HG03354 (cell line): ENCODE measurements at regions not wholly inside any gene's neighbourhood (a gene's known extent, or its start where the extent isn't known, plus 50 kb on each side); places are given as distances from the start of the nearest gene placed in this dataset.

Experiments used
- ATAC-seq: cut with Tn5 transposase; IDR thresholded peaks from one replicate; pipeline ENCODE4 v1.9.1; 2021; ENCODE audit warnings: mild to moderate bottlenecking; ENCODE audit not compliant: unreplicated experiment, poor library complexity, severe bottlenecking

- ATAC-seq: no peak
These were observed 191.2 kb upstream of the GMDS start for GRCh38 chr6:2436410-2437154.

GRCh38 chr6:2435323-2435722 lies 189.9 kb upstream of the GMDS start:
- ATAC-seq: no peak

GRCh38 chr6:2434912-2435311 lies 189.5 kb upstream of the GMDS start:
- ATAC-seq: no peak

- ATAC-seq: no peak
These were observed 188.7 kb upstream of the GMDS start for GRCh38 chr6:2434116-2434515.

GRCh38 chr6:2433711-2434110 lies 188.3 kb upstream of the GMDS start:
- no peak for ATAC-seq

GRCh38 chr6:2433266-2433665 lies 187.9 kb upstream of the GMDS start:
- ATAC-seq: no peak

GRCh38 chr6:2432292-2432691 lies 186.9 kb upstream of the GMDS start:
- ATAC-seq: no peak

GRCh38 chr6:2430612-2431011 lies 185.2 kb upstream of the GMDS start:
- ATAC-seq: no peak

GRCh38 chr6:2429460-2429859 lies 184.1 kb upstream of the GMDS start:
- no peak for ATAC-seq

GRCh38 chr6:2429032-2429431 lies 183.6 kb upstream of the GMDS start:
- ATAC-seq: no peak

GRCh38 chr6:2426561-2427340 lies 181.3 kb upstream of the GMDS start:
- ATAC-seq: no peak

- ATAC-seq: no peak
These were observed 170.8 kb upstream of the GMDS start for GRCh38 chr6:2416128-2416712.

GRCh38 chr6:2414885-2415547 lies 169.6 kb upstream of the GMDS start:
- no peak for ATAC-seq

GRCh38 chr6:2412731-2413130 lies 167.3 kb upstream of the GMDS start:
- no peak for ATAC-seq

GRCh38 chr6:2410656-2411380 lies 165.4 kb upstream of the GMDS start:
- ATAC-seq: no peak

- no peak for ATAC-seq
These were observed 162.1 kb upstream of the GMDS start for GRCh38 chr6:2407525-2407924.

GRCh38 chr6:2404211-2404929 lies 159.0 kb upstream of the GMDS start:
- no peak for ATAC-seq

- no peak for ATAC-seq
These were observed 158.1 kb upstream of the GMDS start for GRCh38 chr6:2403546-2403945.
